ENCODE measurements at regions not wholly inside any gene's neighbourhood (a gene's known extent, or its start where the extent isn't known, plus 50 kb on each side); places are given as distances from the start of the nearest gene placed in this dataset.

GRCh38 chr4:107166181-107166580 is 130.1 kb upstream of the DKK2 start:
- no peak for TF ChIP-seq EZH2 (IDR thresholded peaks at IDR 0.05)
- TF ChIP-seq POLR2AphosphoS5 (IDR thresholded peaks at IDR 0.05; ENCODE audit: borderline replicate concordance, low read depth, low read length) = peak; percentile 78; the same call in 1 of the 2 replicates

All from SK-N-MC (cell line).